T47D (cell line): ENCODE measurements at regions not wholly inside any gene's neighbourhood (a gene's known extent, or its start where the extent isn't known, plus 50 kb on each side); places are given as distances from the start of the nearest gene placed in this dataset.

Experiments used
- DNase-seq, 2 experiments: peaks; one replicate each; pipeline versions ENCODE4 v3.0.0 to v3.0.0-alpha.2; 2011 to 2012; ENCODE audit warnings: low read depth in 1 of 2, low spot score in 1 of 2
- JUND ChIP-seq: IDR thresholded peaks from 2 replicates; pipeline ENCODE4 v1.6.1; 2012; ENCODE audit warnings: low read depth
- in situ Hi-C: cut with HindIII; loops from 2 replicates; pipeline ENCODE4 v1.10.0; 2016; ENCODE audit warnings: low sequenced_read_pairs, low pct_unique_long_range_greater_than_20kb

DNA sequence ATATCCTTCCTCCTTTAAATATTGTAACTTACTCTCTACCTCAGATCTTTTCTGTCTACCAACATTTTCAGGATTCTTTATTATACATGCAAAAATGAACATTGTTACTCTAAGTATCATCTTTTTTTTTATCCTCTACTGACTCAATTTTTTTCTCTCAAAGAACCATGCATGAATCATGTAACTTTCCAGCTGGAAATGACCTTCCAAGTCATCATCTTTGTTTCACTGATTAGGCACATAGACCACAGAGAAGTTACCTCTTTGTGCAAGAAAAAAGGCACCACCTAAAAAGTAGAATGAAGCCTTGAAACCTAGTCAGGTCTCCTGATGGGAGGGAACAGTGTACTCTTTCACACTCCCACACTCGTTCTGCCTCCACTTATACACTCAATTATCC is 234.9 kb downstream of the HGF start:
- TF ChIP-seq JUND = no peak
- DNase-seq = no peak
- in situ Hi-C loops = no loop called here

DNA sequence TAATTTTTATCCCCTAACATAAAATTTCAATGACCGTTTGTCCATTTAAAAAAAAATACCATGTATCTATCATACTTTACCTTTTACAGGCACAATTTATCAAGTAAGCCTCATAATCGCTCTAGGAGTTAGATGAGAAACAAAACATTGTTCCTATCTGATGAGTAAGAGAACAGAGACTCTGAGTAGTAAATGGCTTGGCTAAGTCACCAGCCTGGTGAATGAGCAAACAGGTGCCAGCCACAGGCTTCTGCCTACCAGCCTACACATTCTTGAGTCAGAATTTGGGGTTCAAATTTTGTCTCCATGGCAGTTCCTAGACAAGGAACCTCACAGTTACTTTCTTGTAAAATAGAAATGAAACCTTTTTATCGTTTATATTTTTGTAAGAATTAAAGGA is 235.4 kb downstream of the HGF start:
- TF ChIP-seq JUND = no peak
- no peak for DNase-seq

DNA sequence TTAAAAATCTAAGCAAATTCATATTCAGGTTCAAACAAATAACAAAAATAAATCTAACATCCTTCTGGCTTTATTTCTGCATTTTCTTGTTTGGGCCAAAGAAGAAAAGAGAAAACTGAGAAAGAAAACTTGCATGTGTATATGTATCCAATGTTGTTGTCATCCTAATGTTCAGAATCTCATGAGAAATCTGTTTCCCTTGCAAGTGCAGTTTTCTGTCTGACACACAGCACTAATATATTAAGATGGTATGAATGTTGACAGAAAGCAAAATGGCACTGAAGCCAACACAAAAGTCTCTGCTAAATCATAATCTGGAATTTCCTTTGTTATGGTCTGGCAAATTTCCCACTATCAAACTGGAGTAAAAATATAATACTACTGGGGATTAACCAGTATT is 235.9 kb downstream of the HGF start:
- in situ Hi-C loops = no loop called here
- DNase-seq = no peak
- TF ChIP-seq JUND = no peak

More for the DNA sequence above, 235.4 kb downstream of the HGF start:
- in situ Hi-C loops = no loop called here

DNA sequence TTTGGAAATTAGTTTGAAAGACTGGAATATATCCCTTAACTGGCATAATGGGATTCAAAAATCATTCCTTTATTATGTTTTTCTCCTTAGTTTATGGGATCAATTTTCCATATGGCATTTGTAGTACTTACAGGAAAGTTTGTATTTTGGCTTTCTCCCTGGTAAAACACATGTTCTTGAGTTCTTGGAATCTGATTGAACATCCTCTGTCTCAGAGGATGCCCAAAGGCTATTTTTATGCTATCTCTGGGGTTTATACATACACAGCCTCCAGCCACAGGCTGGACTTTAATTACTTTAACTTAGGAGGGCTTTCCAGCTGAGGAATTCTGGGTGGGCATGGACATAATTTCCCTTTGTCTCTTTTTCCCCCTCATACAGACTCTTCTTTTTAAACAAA is 236.4 kb downstream of the HGF start:
- in situ Hi-C loops = no loop called here
- DNase-seq = no peak
- TF ChIP-seq JUND = no peak

DNA sequence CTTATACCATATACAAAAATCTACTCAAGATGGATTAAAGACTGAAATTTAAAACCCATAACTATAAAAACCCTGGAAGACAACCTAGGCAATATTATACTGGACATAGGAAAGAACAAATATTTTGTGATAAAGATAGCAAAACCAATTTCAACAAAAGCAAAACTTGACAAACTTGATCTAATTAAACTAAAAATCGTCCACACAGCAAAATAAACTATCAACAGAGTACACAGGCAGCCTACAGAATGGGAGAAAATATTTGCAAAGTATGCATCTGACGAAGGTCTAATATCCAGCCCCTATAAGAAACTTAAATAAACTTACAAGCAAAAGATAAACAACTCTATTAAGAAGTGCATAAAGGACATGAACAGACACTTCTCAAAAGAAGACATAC is 240.1 kb downstream of the HGF start:
- in situ Hi-C loops = no loop called here
- DNase-seq = no peak
- no peak for TF ChIP-seq JUND

DNA sequence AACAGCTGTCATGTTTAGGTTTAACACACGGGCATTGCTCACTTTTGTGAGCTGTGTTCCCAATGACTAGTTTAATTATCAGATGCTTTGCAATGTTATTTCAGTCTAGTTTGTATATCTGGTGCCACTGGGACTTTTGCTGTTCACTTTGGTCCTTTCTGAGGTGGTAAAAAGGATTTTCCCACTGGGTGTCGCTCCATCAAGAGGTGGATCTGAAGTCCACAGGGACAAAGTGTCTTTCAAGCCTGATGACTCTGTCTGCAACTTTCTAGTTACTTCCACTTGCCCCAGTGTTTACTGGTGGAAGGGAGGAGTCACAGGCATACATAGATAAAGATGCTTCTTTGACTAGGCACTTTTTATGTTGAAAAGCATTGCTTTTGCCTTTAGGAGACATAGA is 242.2 kb downstream of the HGF start:
- DNase-seq = peak in 1 of 2 experiments; percentile 75
- in situ Hi-C loops = no loop called here
- no peak for TF ChIP-seq JUND

DNA sequence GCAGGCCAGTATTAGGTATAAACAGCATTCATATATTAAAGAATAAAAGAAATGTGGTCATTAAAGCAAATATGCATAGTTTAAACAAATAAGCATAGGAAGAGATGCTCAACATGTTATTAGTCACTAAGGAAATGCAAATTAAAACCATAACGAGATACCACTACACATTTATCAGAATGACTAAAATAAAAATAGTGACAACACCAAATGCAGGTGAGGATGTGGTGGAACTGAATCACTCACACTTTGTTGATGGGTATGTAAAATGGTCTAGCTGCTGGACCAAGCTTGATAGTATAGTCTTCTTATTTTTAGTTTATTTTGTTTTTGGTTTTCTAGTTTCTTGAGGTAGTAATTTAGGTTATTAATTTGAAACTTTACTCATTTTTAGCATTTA is 242.9 kb downstream of the HGF start:
- no peak for TF ChIP-seq JUND
- in situ Hi-C loops = no loop called here
- DNase-seq = no peak

DNA sequence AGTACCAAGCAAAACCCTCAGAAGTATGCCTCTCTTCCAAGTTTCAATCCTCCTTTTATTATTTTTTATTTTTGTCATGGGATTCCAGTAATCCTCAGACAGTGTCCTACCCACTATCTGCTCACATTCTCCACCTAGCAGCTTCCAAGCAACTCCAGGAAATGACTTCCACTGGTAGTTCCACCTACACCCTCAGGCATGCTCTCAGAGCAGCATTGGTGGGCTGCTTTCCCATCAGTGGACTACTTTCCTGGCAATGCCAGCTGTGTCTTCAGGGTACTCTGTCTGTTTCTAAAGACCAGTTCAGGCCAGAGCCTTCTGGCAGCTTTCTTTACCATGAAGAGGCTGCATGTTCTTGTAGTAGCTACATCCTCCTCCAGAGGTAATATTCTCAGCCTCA is 244.0 kb downstream of the HGF start:
- no peak for TF ChIP-seq JUND
- in situ Hi-C loops = no loop called here
- no peak for DNase-seq

DNA sequence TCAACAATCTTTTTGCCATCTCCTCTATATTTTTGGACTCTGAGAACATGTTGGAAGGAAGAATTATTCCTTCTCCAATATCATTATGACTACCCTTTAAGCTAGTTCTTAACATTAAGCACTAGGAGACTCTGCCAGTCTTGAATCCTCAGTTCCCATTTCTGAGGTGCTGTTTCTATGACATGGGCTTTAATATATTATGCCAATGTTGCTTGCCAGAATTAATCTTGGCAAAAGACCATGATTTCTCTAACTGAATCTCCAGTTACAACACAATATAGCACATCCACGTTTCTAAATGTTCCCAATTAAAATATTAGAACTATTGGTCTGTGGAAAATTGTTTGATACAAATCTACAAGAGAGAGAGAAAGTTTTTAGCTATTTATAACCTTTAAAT is 250.0 kb downstream of the HGF start:
- in situ Hi-C loops = no loop called here
- no peak for TF ChIP-seq JUND
- no peak for DNase-seq

DNA sequence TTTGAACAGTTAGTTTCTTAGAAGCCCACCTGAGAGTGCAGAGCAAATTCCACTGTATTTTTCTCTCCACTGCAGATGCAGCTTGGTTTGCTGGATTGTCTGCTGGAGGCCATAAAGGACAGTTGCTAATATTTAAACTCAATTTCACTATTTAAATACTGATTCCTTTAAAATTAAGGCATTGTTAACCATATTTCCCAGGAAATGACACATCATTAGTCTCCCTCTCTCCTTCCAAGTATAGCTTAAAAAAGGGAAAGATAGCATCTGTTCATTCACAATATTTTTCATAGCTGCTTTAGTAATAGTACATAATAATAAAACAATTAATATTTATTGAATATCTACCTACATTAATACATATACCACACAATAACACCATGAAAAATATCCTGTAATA is 252.9 kb downstream of the HGF start:
- TF ChIP-seq JUND = no peak
- no peak for DNase-seq
- in situ Hi-C loops = no loop called here

DNA sequence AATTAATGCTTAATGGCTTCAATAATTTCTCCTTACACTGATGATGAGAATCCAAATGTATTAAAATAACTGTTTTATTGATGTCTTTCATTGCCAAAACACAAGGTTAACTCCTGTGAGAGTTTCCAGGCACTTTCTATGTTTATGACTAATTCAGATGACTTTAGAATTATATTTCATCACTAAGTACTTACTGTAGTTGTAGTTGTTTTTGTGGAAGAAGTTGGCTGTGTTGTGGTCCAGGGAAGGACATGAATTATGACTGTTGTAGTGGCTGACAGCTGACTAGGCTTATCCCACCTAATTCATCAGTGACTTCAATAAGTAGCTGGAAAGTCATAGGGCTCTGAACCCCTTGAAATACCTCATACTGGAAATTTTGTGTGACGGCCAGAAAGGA is 254.8 kb downstream of the HGF start:
- in situ Hi-C loops = no loop called here
- no peak for TF ChIP-seq JUND
- no peak for DNase-seq

DNA sequence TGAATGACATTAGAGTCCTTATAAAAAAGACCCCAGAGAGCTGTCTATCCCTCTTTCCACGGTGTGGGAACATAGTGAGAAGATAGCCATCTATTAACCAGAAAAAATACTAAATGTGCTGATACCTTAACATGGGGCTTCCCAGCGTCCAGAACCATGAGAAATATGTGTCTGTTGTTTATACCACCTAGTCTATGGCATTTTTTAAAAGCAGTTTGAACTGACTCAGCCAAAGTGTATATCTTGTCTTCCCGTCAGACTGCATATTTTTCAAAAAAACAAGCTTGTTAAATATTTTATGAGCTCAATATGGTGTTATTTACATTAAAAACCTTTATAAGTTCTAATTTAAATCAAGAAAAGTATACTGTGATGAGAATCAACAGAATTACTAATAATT is 255.3 kb downstream of the HGF start:
- no peak for DNase-seq
- TF ChIP-seq JUND = no peak
- in situ Hi-C loops = no loop called here

DNA sequence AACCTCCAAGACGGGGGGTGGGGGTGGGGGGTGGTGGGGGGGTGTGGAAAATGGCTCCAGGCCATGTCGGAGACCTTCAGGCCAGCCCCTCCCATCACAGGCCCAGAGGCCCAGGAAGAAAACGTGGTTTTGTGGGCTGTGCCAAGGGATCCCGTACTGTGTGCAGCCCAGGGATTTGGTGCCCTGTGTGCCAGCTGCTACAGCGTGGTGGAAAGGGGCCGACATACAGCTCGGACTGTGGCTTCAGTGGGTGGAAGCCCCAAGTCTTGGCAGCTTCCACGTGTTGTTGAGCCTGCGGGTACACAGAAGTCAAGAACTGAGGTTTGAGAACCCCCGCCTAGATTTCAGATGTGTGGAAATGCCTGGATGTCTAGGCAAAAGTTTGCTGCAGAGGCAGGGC is 259.7 kb downstream of the HGF start:
- DNase-seq = no peak
- no peak for TF ChIP-seq JUND
- in situ Hi-C loops = no loop called here

DNA sequence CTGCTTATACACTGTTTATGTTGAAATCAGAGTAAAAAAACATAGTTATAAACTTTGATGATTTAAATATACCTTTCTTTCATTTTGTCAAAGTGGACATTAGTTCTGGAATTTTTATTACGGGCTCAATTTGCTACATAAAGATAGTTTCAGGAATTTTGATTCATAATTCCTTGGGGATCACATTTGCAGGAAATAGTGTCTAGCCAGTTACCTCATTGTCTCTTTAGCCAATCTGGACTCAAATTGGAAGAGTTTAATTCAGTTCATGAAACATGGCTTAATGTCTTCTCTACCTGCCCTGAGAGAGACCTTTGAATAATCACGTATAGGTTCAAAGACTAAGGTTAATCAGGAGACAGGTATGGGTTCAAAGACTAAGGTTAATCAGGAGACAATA is 262.6 kb downstream of the HGF start:
- in situ Hi-C loops = no loop called here
- no peak for TF ChIP-seq JUND
- DNase-seq = no peak

DNA sequence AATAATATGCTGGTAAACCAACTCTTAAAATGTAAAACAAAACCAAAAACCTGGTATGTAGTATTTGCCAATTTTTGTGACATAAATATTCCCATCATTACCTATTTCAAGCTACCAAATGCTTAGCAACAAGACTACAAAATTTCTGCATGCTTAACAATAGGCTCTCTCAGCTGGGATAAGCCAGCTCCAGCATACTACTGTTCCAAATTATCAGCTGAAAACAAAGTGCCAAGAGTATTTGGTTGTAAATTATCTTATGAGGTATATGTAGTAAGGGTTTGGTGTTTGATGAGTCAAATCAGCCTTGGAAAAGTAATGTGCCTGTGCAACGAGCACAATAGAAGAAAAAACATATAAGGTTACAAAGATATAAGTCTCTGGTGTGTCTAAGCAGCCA is 263.2 kb downstream of the HGF start:
- TF ChIP-seq JUND = no peak
- in situ Hi-C loops = no loop called here
- no peak for DNase-seq
